Stimulated activated CD4-positive, alpha-beta T cell treated with anti-CD3 and anti-CD28 coated beads, Interleukin-12 subunit alpha, Interleukin-12 subunit beta, amount 100 ng/mL, for 48 hours (primary cell): ENCODE measurements at regions not wholly inside any gene's neighbourhood (a gene's known extent, or its start where the extent isn't known, plus 50 kb on each side); places are given as distances from the start of the nearest gene placed in this dataset.

Source experiments
- DNase-seq, 3 donors: peaks; one replicate each; pipeline ENCODE4 v3.0.0-alpha.2; 2020; ENCODE audit warnings: low read depth in 2 of 3, low spot score in 1 of 3

GRCh38 chr19:5237190-5237780 lies 103.3 kb downstream of the PTPRS start:
- DNase-seq: no peak

GRCh38 chr19:5235458-5236219 lies 105.0 kb downstream of the PTPRS start:
- no peak for DNase-seq

GRCh38 chr19:5234412-5234811 lies 106.2 kb downstream of the PTPRS start:
- DNase-seq: no peak

- no peak for DNase-seq
These were observed 107.7 kb downstream of the PTPRS start for GRCh38 chr19:5232798-5233505.

GRCh38 chr19:5231857-5232678 lies 108.5 kb downstream of the PTPRS start:
- no peak for DNase-seq

- DNase-seq: no peak
These were observed 109.7 kb downstream of the PTPRS start for GRCh38 chr19:5230730-5231555.

- DNase-seq: no peak
These were observed 110.8 kb downstream of the PTPRS start for GRCh38 chr19:5229778-5230335.

- DNase-seq: no peak
These were observed 111.5 kb downstream of the PTPRS start for GRCh38 chr19:5228932-5229777.

GRCh38 chr19:5228490-5228889 lies 112.1 kb downstream of the PTPRS start:
- DNase-seq: no peak

GRCh38 chr19:5225486-5226345 lies 114.9 kb downstream of the PTPRS start:
- DNase-seq: peak in 1 of 3 donors; percentile 12

- no peak for DNase-seq
These were observed 116.1 kb downstream of the PTPRS start for GRCh38 chr19:5224480-5224879.

GRCh38 chr19:5222821-5223321 lies 117.7 kb downstream of the PTPRS start:
- DNase-seq: no peak

- DNase-seq: no peak
These were observed 118.4 kb downstream of the PTPRS start for GRCh38 chr19:5222178-5222577.

- DNase-seq: no peak
These were observed 119.7 kb downstream of the PTPRS start for GRCh38 chr19:5220866-5221265.

- DNase-seq: no peak
These were observed 120.3 kb downstream of the PTPRS start for GRCh38 chr19:5220361-5220760.

GRCh38 chr19:5219551-5220304 lies 120.9 kb downstream of the PTPRS start:
- no peak for DNase-seq

- no peak for DNase-seq
These were observed 121.6 kb downstream of the PTPRS start for GRCh38 chr19:5218963-5219530.
